Fibroblast of mammary gland (primary cell): ENCODE measurements at regions not wholly inside any gene's neighbourhood (a gene's known extent, or its start where the extent isn't known, plus 50 kb on each side); places are given as distances from the start of the nearest gene placed in this dataset.

ENCODE experiments used
- DNase-seq: peaks from one replicate; pipeline ENCODE4 v3.0.0-alpha.2; 2010; ENCODE audit warnings: low read depth
- H3K4me3 ChIP-seq: 2 replicates; pipeline ENCODE4 v1.5.1; 2011; ENCODE audit warnings: low read depth, mild to moderate bottlenecking, low read length, moderate library complexity; ENCODE audit not compliant: control insufficient read depth
- CTCF ChIP-seq: conservative IDR thresholded peaks from 2 replicates; pipeline ENCODE4 v1.5.1; 2011; ENCODE audit warnings: low read depth, low read length, inconsistent platforms; ENCODE audit not compliant: control insufficient read depth, insufficient read depth

- no peak for TF ChIP-seq CTCF
Observed at GRCh38 chr7:113392421-113392820, 274.1 kb upstream of the SMIM30 start.

GRCh38 chr7:113389112-113389646, 270.8 kb upstream of the SMIM30 start:
- H3K4me3 ChIP-seq: no peak overlapping the region
- no peak for DNase-seq
- no peak for TF ChIP-seq CTCF

More at GRCh38 chr7:113392421-113392820, 274.1 kb upstream of the SMIM30 start:
- no peak overlapping the region for H3K4me3 ChIP-seq
- no peak for DNase-seq

GRCh38 chr7:113383638-113384037, 265.3 kb upstream of the SMIM30 start:
- no peak for TF ChIP-seq CTCF
- no peak overlapping the region for H3K4me3 ChIP-seq
- no peak for DNase-seq

GRCh38 chr7:113379746-113380145, 261.4 kb upstream of the SMIM30 start:
- DNase-seq: no peak
- no peak overlapping the region for H3K4me3 ChIP-seq
- no peak for TF ChIP-seq CTCF

- no peak for TF ChIP-seq CTCF
- H3K4me3 ChIP-seq: no peak overlapping the region
- no peak for DNase-seq
Observed at GRCh38 chr7:113374955-113375354, 256.6 kb upstream of the SMIM30 start.

GRCh38 chr7:113373863-113374262, 255.5 kb upstream of the SMIM30 start:
- no peak for TF ChIP-seq CTCF
- DNase-seq: no peak
- H3K4me3 ChIP-seq: no peak overlapping the region
